ENCODE measurements at regions not wholly inside any gene's neighbourhood (a gene's known extent, or its start where the extent isn't known, plus 50 kb on each side); places are given as distances from the start of the nearest gene placed in this dataset.

- TF ChIP-seq POLR2A (IDR thresholded peaks at IDR 0.05; ENCODE audit: low read depth, low read length) (no peak), EZH2 (IDR thresholded peaks at IDR 0.05; ENCODE audit: borderline replicate concordance, low read depth, low read length, severe bottlenecking) (no peak), POLR2AphosphoS5 (IDR thresholded peaks at IDR 0.05; ENCODE audit: insufficient read depth, low read depth, low read length) (no peak), MYC (IDR thresholded peaks at IDR 0.05; ENCODE audit: low read depth, low read length) (no peak), CTCF (IDR thresholded peaks at IDR 0.05; ENCODE audit: extremely low read depth in 1 of 2, insufficient read depth in 1 of 2, low read depth in 1 of 2, low read length in 2 of 2) (no peak), MAX (IDR thresholded peaks at IDR 0.05; ENCODE audit: insufficient read depth, insufficient read length) (no peak), FOS (IDR thresholded peaks at IDR 0.05; ENCODE audit: borderline replicate concordance, insufficient read depth, low read length) (no peak), JUN (IDR thresholded peaks at IDR 0.05; ENCODE audit: borderline replicate concordance, insufficient read depth, insufficient read length, low read depth) (no peak), GATA2 (IDR thresholded peaks at IDR 0.05; ENCODE audit: insufficient read depth, insufficient read length, low read depth, low read length) (no peak)
Measured at GRCh38 chr1:223020770-223021169, 122.3 kb downstream of the TLR5 start.
